HepG2 (cell line): ENCODE measurements at regions not wholly inside any gene's neighbourhood (a gene's known extent, or its start where the extent isn't known, plus 50 kb on each side); places are given as distances from the start of the nearest gene placed in this dataset.

Experiments used
- ATAC-seq: fragments of 200-7000 bp; cut with Tn5 transposase; 3 replicates; pipeline ENCODE4 v1.9.1; 2020; ENCODE audit warnings: mild to moderate bottlenecking, moderate library complexity
- BruUV-seq: library from RNA; stranded (reverse); fragments of 400-500 nt; replicated peaks from 2 replicates; lab custom pipeline; 2021; lab: Mats Ljungman, UMichigan
- CTCF ChIA-PET: fragments of 300-600 bp; formaldehyde crosslinking; extraction: SDS; loops from one replicate; lab custom pipeline; 2021; ENCODE audit warnings: low total read pairs, inconsistent platforms, low intra/inter-chr PET ratio; lab: Yijun Ruan, JAX
- POLR2A ChIA-PET: fragments of 350-600 bp; sonication (Branson Sonifier 250); formaldehyde crosslinking; loops from one replicate; lab custom pipeline; 2020; ENCODE audit warnings: antibody characterized with exemption, inconsistent platforms; lab: Yijun Ruan, JAX
- DNase-seq: peaks from one replicate; pipeline ENCODE4 v3.0.0-alpha.2; 2015; ENCODE audit warnings: low spot score
- FAIRE-seq: peaks from 3 replicates; lab custom pipeline; 2011; peaks lifted over from hg19 to GRCh38; lab: Jason Lieb, UNC
- H2AFZ ChIP-seq: one replicate; pipeline ENCODE4 v1.6.1; 2011; ENCODE audit warnings: low read length, inconsistent platforms
- H3K27ac ChIP-seq: fragments of 300-600 bp; 3 replicates; pipeline ENCODE4 v1.8.0; 2011; ENCODE audit warnings: mixed run types, mild to moderate bottlenecking, mixed read lengths, low read length, inconsistent platforms; ENCODE audit not compliant: insufficient read depth; ENCODE audit errors: extremely low read length
- H3K27me3 ChIP-seq, 2 experiments: fragments of 200-600 bp in 1 of 2; 2 replicates in 1 of 2; 3 replicates in 1 of 2; pipeline versions ENCODE4 v1.6.0 to v1.8.0; 2011; ENCODE audit warnings: low read length in 2 of 2, mild to moderate bottlenecking in 2 of 2, moderate library complexity in 2 of 2, inconsistent platforms in 1 of 2; ENCODE audit not compliant: insufficient read depth in 2 of 2, control insufficient read depth in 1 of 2
- H3K36me3 ChIP-seq, 2 experiments: fragments of 200-600 bp in 1 of 2; replicated peaks in 1 of 2; 2 replicates in 1 of 2; 3 replicates in 1 of 2; pipeline versions ENCODE4 v1.5.1 to v1.8.0; 2011; ENCODE audit warnings: low read length in 2 of 2, inconsistent platforms in 1 of 2; ENCODE audit not compliant: insufficient read depth in 2 of 2, control insufficient read depth in 1 of 2
- H3K4me1 ChIP-seq: 2 replicates; pipeline ENCODE4 v1.5.1; 2012; ENCODE audit warnings: low read length, inconsistent platforms; ENCODE audit not compliant: insufficient read depth
- H3K4me2 ChIP-seq: 2 replicates; pipeline ENCODE4 v1.6.0; 2011; ENCODE audit warnings: low read depth, low read length, inconsistent platforms
- H3K4me3 ChIP-seq, 3 experiments: fragments of 200-600 bp in 1 of 3; sonication (generic), shearing (Covaris generic) in 1 of 3; replicated peaks in 1 of 3; 2 replicates each; pipeline ENCODE4 v1.5.1; 2011 to 2016; ENCODE audit warnings: low read length in 3 of 3, inconsistent platforms in 2 of 3, low read depth in 2 of 3, mild to moderate bottlenecking in 2 of 3, control low read depth in 1 of 3, mixed read lengths in 1 of 3; ENCODE audit not compliant: insufficient read depth in 1 of 3
- H3K79me2 ChIP-seq: one replicate; pipeline ENCODE4 v1.6.1; 2011; ENCODE audit warnings: low read length, inconsistent platforms; ENCODE audit not compliant: insufficient read depth
- H3K9ac ChIP-seq: 2 replicates; pipeline ENCODE4 v1.6.0; 2011; ENCODE audit warnings: mild to moderate bottlenecking, low read depth, low read length, inconsistent platforms; ENCODE audit not compliant: insufficient read depth
- H3K9me3 ChIP-seq: 2 replicates; pipeline ENCODE4 v1.5.1; 2012; ENCODE audit warnings: mild to moderate bottlenecking, low read length
- H4K20me1 ChIP-seq: 2 replicates; pipeline ENCODE4 v1.6.0; 2011; ENCODE audit warnings: inconsistent platforms, mild to moderate bottlenecking, low read length, moderate library complexity; ENCODE audit not compliant: insufficient read depth
- ARNT ChIP-seq: fragments of 450-650 bp; IDR thresholded peaks from 2 replicates; pipeline ENCODE4 v1.6.1; 2017
- CBX5 ChIP-seq: sonication (generic); formaldehyde crosslinking; IDR thresholded peaks from 2 replicates; pipeline ENCODE4 v1.4.0; 2020; ENCODE audit warnings: missing genetic modification reagents, borderline replicate concordance
- EEA1 ChIP-seq: sonication (generic); formaldehyde crosslinking; IDR thresholded peaks from 2 replicates; pipeline ENCODE4 v1.5.1; 2020; ENCODE audit warnings: mild to moderate bottlenecking, missing genetic modification reagents, borderline replicate concordance
- EHMT2 ChIP-seq: fragments of 200-600 bp; sonication (generic); IDR thresholded peaks from 2 replicates; pipeline ENCODE4 v1.7.0; 2017; ENCODE audit warnings: antibody characterized with exemption, low read depth, low read length, borderline replicate concordance
- GZF1 ChIP-seq: sonication (generic); formaldehyde crosslinking; IDR thresholded peaks from 2 replicates; pipeline ENCODE4 v1.5.1; 2020; ENCODE audit warnings: mild to moderate bottlenecking, missing genetic modification reagents
- KAT7 ChIP-seq: IDR thresholded peaks from 2 replicates; pipeline ENCODE4 v1.6.1; 2018; ENCODE audit warnings: borderline replicate concordance, missing compliant biosample characterization
- PHB2 ChIP-seq: fragments of 450-650 bp; IDR thresholded peaks from 2 replicates; pipeline ENCODE4 v1.6.1; 2018; ENCODE audit not compliant: partially characterized antibody
- TBX3 ChIP-seq: fragments of 450-650 bp; IDR thresholded peaks from 2 replicates; pipeline ENCODE4 v1.6.1; 2017; ENCODE audit warnings: antibody characterized with exemption, mild to moderate bottlenecking, inconsistent platforms, borderline replicate concordance
- YEATS2 ChIP-seq: sonication (generic); formaldehyde crosslinking; IDR thresholded peaks from 2 replicates; pipeline ENCODE4 v1.4.0; 2020; ENCODE audit warnings: missing genetic modification reagents, borderline replicate concordance
- ZNF160 ChIP-seq: sonication (generic); formaldehyde crosslinking; IDR thresholded peaks from 2 replicates; pipeline ENCODE4 v1.8.0; 2022; ENCODE audit warnings: mild to moderate bottlenecking, inconsistent platforms, missing genetic modification reagents
- ZNF251 ChIP-seq: sonication (generic); formaldehyde crosslinking; IDR thresholded peaks from 2 replicates; pipeline ENCODE4 v1.9.0; 2021; ENCODE audit warnings: mild to moderate bottlenecking, missing genetic modification reagents
- ZNF792 ChIP-seq: IDR thresholded peaks from 2 replicates; pipeline ENCODE4 v1.6.1; 2016
- ZUFSP ChIP-seq: sonication (generic); formaldehyde crosslinking; IDR thresholded peaks from 2 replicates; pipeline ENCODE4 v1.9.0; 2021; ENCODE audit warnings: missing genetic modification reagents, mild to moderate bottlenecking, borderline replicate concordance
- WGBS: methylation state at CpG from one replicate; pipeline ENCODE4 v1.1.6; 2017; ENCODE audit warnings: low lambda C conversion rate; 5-methylcytosine and 5-hydroxymethylcytosine counted together
- in situ Hi-C: cut with HindIII; loops from 2 replicates; pipeline ENCODE4 v1.10.0; 2017; ENCODE audit warnings: low pct_unique_long_range_greater_than_20kb; ENCODE audit not compliant: extremely low pct_ligation_motif_present
- intact Hi-C: fragments of 100-400 bp; cut with micrococcal nuclease; formaldehyde crosslinking; loops from one replicate; pipeline ENCODE4 v1.10.0; 2022; ENCODE audit not compliant: unreplicated experiment
- TF ChIP-seq, protein P1 (sequence below): sonication (generic); formaldehyde crosslinking; IDR thresholded peaks from 2 replicates; pipeline ENCODE4 v1.4.0; 2020; ENCODE audit warnings: missing genetic modification reagents
- TF ChIP-seq, protein P2 (sequence below): IDR thresholded peaks from 2 replicates; pipeline ENCODE4 v1.6.1; 2012; ENCODE audit warnings: low read depth, low read length, improper control_type of control experiment
- TF ChIP-seq, protein P3 (sequence below): sonication (generic); formaldehyde crosslinking; IDR thresholded peaks from 2 replicates; pipeline ENCODE4 v1.4.0; 2020; ENCODE audit warnings: missing genetic modification reagents

DNA sequence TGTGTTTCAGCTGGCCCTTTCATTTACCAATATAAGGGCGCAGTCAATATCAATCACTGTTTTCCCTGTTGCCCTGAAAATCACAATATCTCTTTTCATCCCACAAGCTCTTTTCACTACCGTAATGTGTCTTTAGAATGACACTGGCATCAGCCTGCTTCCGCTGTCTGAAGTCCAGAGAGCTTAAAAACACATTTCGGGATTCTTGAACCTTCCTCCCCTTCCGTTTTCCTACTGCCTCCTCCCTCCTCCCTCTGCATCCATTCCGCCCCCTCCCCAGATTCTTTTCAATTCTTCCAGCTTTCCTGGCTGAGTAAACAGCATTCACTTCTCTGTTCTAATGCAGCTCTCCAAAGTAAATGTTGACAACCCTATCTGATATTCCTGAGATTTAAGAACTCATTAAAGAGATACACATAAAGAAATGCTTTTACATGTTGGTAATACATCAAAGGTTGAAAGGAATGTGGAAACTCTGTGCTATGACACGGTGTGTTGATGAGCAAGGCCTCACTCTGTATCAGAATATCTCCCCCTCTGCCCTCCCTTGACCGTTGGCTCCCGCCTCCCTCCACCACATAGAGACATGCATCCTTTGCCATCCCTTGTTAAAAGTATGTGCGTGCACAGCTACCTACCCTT is 83.5 kb upstream of the SPRY1 start (continued):
- TF ChIP-seq TBX3 = no peak
- no peak for TF ChIP-seq ZNF251
- TF ChIP-seq, protein P1, sequence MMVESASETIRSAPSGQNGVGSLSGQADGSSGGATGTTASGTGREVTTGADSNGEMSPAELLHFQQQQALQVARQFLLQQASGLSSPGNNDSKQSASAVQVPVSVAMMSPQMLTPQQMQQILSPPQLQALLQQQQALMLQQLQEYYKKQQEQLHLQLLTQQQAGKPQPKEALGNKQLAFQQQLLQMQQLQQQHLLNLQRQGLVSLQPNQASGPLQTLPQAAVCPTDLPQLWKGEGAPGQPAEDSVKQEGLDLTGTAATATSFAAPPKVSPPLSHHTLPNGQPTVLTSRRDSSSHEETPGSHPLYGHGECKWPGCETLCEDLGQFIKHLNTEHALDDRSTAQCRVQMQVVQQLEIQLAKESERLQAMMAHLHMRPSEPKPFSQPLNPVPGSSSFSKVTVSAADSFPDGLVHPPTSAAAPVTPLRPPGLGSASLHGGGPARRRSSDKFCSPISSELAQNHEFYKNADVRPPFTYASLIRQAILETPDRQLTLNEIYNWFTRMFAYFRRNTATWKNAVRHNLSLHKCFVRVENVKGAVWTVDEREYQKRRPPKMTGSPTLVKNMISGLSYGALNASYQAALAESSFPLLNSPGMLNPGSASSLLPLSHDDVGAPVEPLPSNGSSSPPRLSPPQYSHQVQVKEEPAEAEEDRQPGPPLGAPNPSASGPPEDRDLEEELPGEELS (CRISPR knock-in tag) = no peak
- TF ChIP-seq GZF1 (CRISPR knock-in tag) = peak; percentile 73; the same call in 1 of the 2 replicates
- TF ChIP-seq KAT7 = no peak
- TF ChIP-seq, protein P2, sequence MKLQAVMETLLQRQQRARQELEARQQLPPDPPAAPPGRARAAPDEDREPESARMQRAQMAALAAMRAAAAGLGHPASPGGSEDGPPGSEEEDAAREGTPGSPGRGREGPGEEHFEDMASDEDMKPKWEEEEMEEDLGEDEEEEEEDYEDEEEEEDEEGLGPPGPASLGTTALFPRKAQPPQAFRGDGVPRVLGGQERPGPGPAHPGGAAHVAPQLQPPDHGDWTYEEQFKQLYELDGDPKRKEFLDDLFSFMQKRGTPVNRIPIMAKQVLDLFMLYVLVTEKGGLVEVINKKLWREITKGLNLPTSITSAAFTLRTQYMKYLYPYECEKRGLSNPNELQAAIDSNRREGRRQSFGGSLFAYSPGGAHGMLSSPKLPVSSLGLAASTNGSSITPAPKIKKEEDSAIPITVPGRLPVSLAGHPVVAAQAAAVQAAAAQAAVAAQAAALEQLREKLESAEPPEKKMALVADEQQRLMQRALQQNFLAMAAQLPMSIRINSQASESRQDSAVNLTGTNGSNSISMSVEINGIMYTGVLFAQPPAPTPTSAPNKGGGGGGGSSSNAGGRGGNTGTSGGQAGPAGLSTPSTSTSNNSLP = no peak
- no peak for TF ChIP-seq EEA1 (CRISPR knock-in tag)
- no peak for TF ChIP-seq ARNT
- no peak for TF ChIP-seq CBX5
- no peak for TF ChIP-seq ZNF792 (CRISPR knock-in tag)

- Histone ChIP-seq H3K4me1 (peaks cover 14% of the 10 kb centered on the region), H3K27me3 (no peaks in the 10 kb centered on the region), H3K27ac (no peak overlapping the region), H3K79me2 (no peaks in the 10 kb centered on the region), H3K4me3 (no peak overlapping the region), H3K9ac (no peak overlapping the region), H3K36me3 (no peaks in the 10 kb centered on the region), H4K20me1 (no peaks in the 10 kb centered on the region), H2AFZ (no peak overlapping the region), H3K9me3 (no peaks in the 10 kb centered on the region), H3K4me2 (no peak overlapping the region)
- POLR2A ChIA-PET = no interaction called here
- no TSS peak for BruUV-seq
- FAIRE-seq = no peak
- CTCF ChIA-PET = no interaction called here
- DNase-seq = no peak
- in situ Hi-C loops = no loop called here
- no peak for ATAC-seq
- intact Hi-C loops = no loop called here
- no CpG with 5 or more reads among the region's 1 CpG for WGBS
- TF ChIP-seq, protein P3, sequence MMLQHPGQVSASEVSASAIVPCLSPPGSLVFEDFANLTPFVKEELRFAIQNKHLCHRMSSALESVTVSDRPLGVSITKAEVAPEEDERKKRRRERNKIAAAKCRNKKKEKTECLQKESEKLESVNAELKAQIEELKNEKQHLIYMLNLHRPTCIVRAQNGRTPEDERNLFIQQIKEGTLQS (CRISPR knock-in tag) = no peak
- no peak for TF ChIP-seq ZUFSP (CRISPR knock-in tag)
- no peak for TF ChIP-seq ZNF160 (CRISPR knock-in tag)
- TF ChIP-seq PHB2 = no peak
- TF ChIP-seq YEATS2 (CRISPR knock-in tag) = no peak
- no peak for TF ChIP-seq EHMT2
These were observed 81.0 kb upstream of the SPRY1 start for GRCh38 chr4:123315617-123316016.
